ENCODE measurements at regions not wholly inside any gene's neighbourhood (a gene's known extent, or its start where the extent isn't known, plus 50 kb on each side); places are given as distances from the start of the nearest gene placed in this dataset.

GRCh38 chr18:78673516-78674321 lies 305.9 kb upstream of the SALL3 start:
- no peak for DNase-seq

- DNase-seq = no peak
These were observed 304.4 kb upstream of the SALL3 start for GRCh38 chr18:78675231-78675630.

- no peak for DNase-seq
These were observed 302.8 kb upstream of the SALL3 start for GRCh38 chr18:78676622-78677482.

- no peak for DNase-seq
These were observed 301.9 kb upstream of the SALL3 start for GRCh38 chr18:78677483-78678317.

GRCh38 chr18:78678318-78678695 lies 301.3 kb upstream of the SALL3 start:
- no peak for DNase-seq

GRCh38 chr18:78679031-78679430 lies 300.6 kb upstream of the SALL3 start:
- DNase-seq = no peak

- no peak for DNase-seq
These were observed 299.9 kb upstream of the SALL3 start for GRCh38 chr18:78679613-78680260.

GRCh38 chr18:78681396-78681795 lies 298.2 kb upstream of the SALL3 start:
- DNase-seq = no peak

GRCh38 chr18:78681934-78682333 lies 297.7 kb upstream of the SALL3 start:
- DNase-seq = no peak

- no peak for DNase-seq
These were observed 296.9 kb upstream of the SALL3 start for GRCh38 chr18:78682716-78683115.

- DNase-seq = no peak
These were observed 296.2 kb upstream of the SALL3 start for GRCh38 chr18:78683191-78684010.

GRCh38 chr18:78685250-78685979 lies 294.2 kb upstream of the SALL3 start:
- DNase-seq = no peak

GRCh38 chr18:78685980-78686530 lies 293.6 kb upstream of the SALL3 start:
- DNase-seq = no peak

GRCh38 chr18:78686976-78687685 lies 292.5 kb upstream of the SALL3 start:
- DNase-seq = no peak

- DNase-seq = no peak
These were observed 291.9 kb upstream of the SALL3 start for GRCh38 chr18:78687736-78688135.

- no peak for DNase-seq
These were observed 291.4 kb upstream of the SALL3 start for GRCh38 chr18:78688249-78688648.

GRCh38 chr18:78688916-78689315 lies 290.7 kb upstream of the SALL3 start:
- DNase-seq = no peak

GRCh38 chr18:78689606-78690005 lies 290.0 kb upstream of the SALL3 start:
- DNase-seq = no peak

- no peak for DNase-seq
These were observed 287.5 kb upstream of the SALL3 start for GRCh38 chr18:78692105-78692504.

- DNase-seq = no peak
These were observed 286.2 kb upstream of the SALL3 start for GRCh38 chr18:78693429-78693828.

Measured in activated CD4-positive, CD25-positive, alpha-beta regulatory T cell (primary cell).